GM18858 (cell line): ENCODE measurements at regions not wholly inside any gene's neighbourhood (a gene's known extent, or its start where the extent isn't known, plus 50 kb on each side); places are given as distances from the start of the nearest gene placed in this dataset.

Experiments used
- ATAC-seq: cut with Tn5 transposase; IDR thresholded peaks from one replicate; pipeline ENCODE4 v1.9.1; 2021; ENCODE audit not compliant: unreplicated experiment

GRCh38 chr5:117296872-117297271 is 722.2 kb upstream of the SEMA6A start:
- no peak for ATAC-seq

- no peak for ATAC-seq
Observed at GRCh38 chr5:117295941-117296340, 721.3 kb upstream of the SEMA6A start.

- no peak for ATAC-seq
Observed at GRCh38 chr5:117286813-117287212, 712.2 kb upstream of the SEMA6A start.

- no peak for ATAC-seq
Observed at GRCh38 chr5:117271656-117272055, 697.0 kb upstream of the SEMA6A start.

- ATAC-seq: no peak
Observed at GRCh38 chr5:117266280-117266679, 691.7 kb upstream of the SEMA6A start.

- no peak for ATAC-seq
Observed at GRCh38 chr5:117263231-117263630, 688.6 kb upstream of the SEMA6A start.

GRCh38 chr5:117262572-117263131 is 688.0 kb upstream of the SEMA6A start:
- ATAC-seq: no peak

- ATAC-seq: no peak
Observed at GRCh38 chr5:117261948-117262571, 687.4 kb upstream of the SEMA6A start.

- no peak for ATAC-seq
Observed at GRCh38 chr5:117255211-117256027, 680.8 kb upstream of the SEMA6A start.

- no peak for ATAC-seq
Observed at GRCh38 chr5:117252566-117252965, 677.9 kb upstream of the SEMA6A start.

GRCh38 chr5:117249086-117249815 is 674.6 kb upstream of the SEMA6A start:
- no peak for ATAC-seq

GRCh38 chr5:117246424-117246823 is 671.8 kb upstream of the SEMA6A start:
- ATAC-seq: no peak

- ATAC-seq: peak; percentile 40
Observed at GRCh38 chr5:117245130-117245529, 670.5 kb upstream of the SEMA6A start.

- peak; percentile 39 for ATAC-seq
Observed at GRCh38 chr5:117242028-117242427, 667.4 kb upstream of the SEMA6A start.

- no peak for ATAC-seq
Observed at GRCh38 chr5:117236941-117237340, 662.3 kb upstream of the SEMA6A start.

- no peak for ATAC-seq
Observed at GRCh38 chr5:117235786-117236185, 661.2 kb upstream of the SEMA6A start.

GRCh38 chr5:117230375-117230774 is 655.8 kb upstream of the SEMA6A start:
- no peak for ATAC-seq

GRCh38 chr5:117220730-117221129 is 646.1 kb upstream of the SEMA6A start:
- ATAC-seq: no peak

- ATAC-seq: no peak
Observed at GRCh38 chr5:117218789-117219188, 644.2 kb upstream of the SEMA6A start.

- ATAC-seq: no peak
Observed at GRCh38 chr5:117212866-117213265, 638.2 kb upstream of the SEMA6A start.

- no peak for ATAC-seq
Observed at GRCh38 chr5:117210796-117211195, 636.2 kb upstream of the SEMA6A start.

- no peak for ATAC-seq
Observed at GRCh38 chr5:117209479-117209878, 634.9 kb upstream of the SEMA6A start.
